NT2/D1 (cell line): ENCODE measurements at regions not wholly inside any gene's neighbourhood (a gene's known extent, or its start where the extent isn't known, plus 50 kb on each side); places are given as distances from the start of the nearest gene placed in this dataset.

Experiments used
- YY1 ChIP-seq: IDR thresholded peaks from 2 replicates; pipeline ENCODE4 v1.6.1; 2011; ENCODE audit not compliant: insufficient read length, insufficient read depth
- ZNF274 ChIP-seq: IDR thresholded peaks from 2 replicates; pipeline ENCODE4 v1.6.1; 2011; ENCODE audit warnings: mild to moderate bottlenecking, low read depth, low read length

GRCh38 chr12:124210991-124211577 is 83.8 kb upstream of the RFLNA start:
- no peak for TF ChIP-seq YY1
- TF ChIP-seq ZNF274: no peak
